ENCODE measurements at regions not wholly inside any gene's neighbourhood (a gene's known extent, or its start where the extent isn't known, plus 50 kb on each side); places are given as distances from the start of the nearest gene placed in this dataset.

GRCh38 chr4:66045913-66046312, 375.6 kb upstream of the EPHA5 start:
- Histone ChIP-seq H4K20me1 (ENCODE audit: insufficient read depth, low read length) (no peaks in the 10 kb centered on the region), H2AFZ (ENCODE audit: low read length) (no peak overlapping the region), H3K36me3 (replicated peaks in 1 of 2; ENCODE audit: control insufficient read depth in 1 of 2, insufficient read depth in 2 of 2, low read length in 2 of 2) (no peaks in the 10 kb centered on the region), H3K27me3 (ENCODE audit: control insufficient read depth in 1 of 2, insufficient read depth in 2 of 2, low read length in 2 of 2) (no peaks in the 10 kb centered on the region), H3K79me2 (ENCODE audit: insufficient read depth, low read length) (no peaks in the 10 kb centered on the region), H3K27ac (ENCODE audit: extremely low read length, insufficient read depth, low read length) (no peak overlapping the region), H3K4me1 (ENCODE audit: insufficient read depth, low read length) (no peaks in the 10 kb centered on the region), H3K9ac (ENCODE audit: insufficient read depth, low read depth, low read length) (no peak overlapping the region), H3K9me3 (ENCODE audit: low read length) (no peaks in the 10 kb centered on the region), H3K4me2 (ENCODE audit: low read depth, low read length) (no peak overlapping the region), H3K4me3 (replicated peaks in 1 of 3; ENCODE audit: insufficient read depth in 1 of 3, low read depth in 2 of 3, low read length in 3 of 3) (no peak overlapping the region)
- ATAC-seq (no peak), FAIRE-seq (no peak), DNase-seq (ENCODE audit: low spot score) (no peak)
- no TSS peak for BruUV-seq (replicated peaks)
- in situ Hi-C loops (cut with HindIII; ENCODE audit: extremely low pct_ligation_motif_present, low pct_unique_long_range_greater_than_20kb) (no loop called here), intact Hi-C loops (cut with micrococcal nuclease; ENCODE audit: unreplicated experiment) (no loop called here)
- no peak for TF ChIP-seq KMT2B (CRISPR knock-in tag; IDR thresholded peaks at IDR 0.05)
- WGBS (ENCODE audit: low lambda C conversion rate) = 57% methylated on average over 4 of the region's 4 CpGs
- ChIA-PET POLR2A (no interaction called here), CTCF (ENCODE audit: low intra/inter-chr PET ratio, low total read pairs) (no interaction called here)

GRCh38 chr4:66035701-66036100, 365.4 kb upstream of the EPHA5 start:
- TF ChIP-seq TRIM22 (IDR thresholded peaks at IDR 0.05) = no peak
- no peak for TF ChIP-seq ZNF781 (CRISPR knock-in tag; IDR thresholded peaks at IDR 0.05; ENCODE audit: borderline replicate concordance, not compliant biosample characterization)
- DNase-seq (ENCODE audit: low spot score) = no peak
- no TSS peak for BruUV-seq (replicated peaks)
- no peak for FAIRE-seq
- Histone ChIP-seq H3K9ac (ENCODE audit: insufficient read depth, low read depth, low read length) (no peak overlapping the region), H3K27me3 (ENCODE audit: control insufficient read depth in 1 of 2, insufficient read depth in 2 of 2, low read length in 2 of 2) (no peaks in the 10 kb centered on the region), H2AFZ (ENCODE audit: low read length) (no peak overlapping the region), H3K4me3 (replicated peaks in 1 of 3; ENCODE audit: insufficient read depth in 1 of 3, low read depth in 2 of 3, low read length in 3 of 3) (no peak overlapping the region), H3K4me1 (ENCODE audit: insufficient read depth, low read length) (no peaks in the 10 kb centered on the region), H4K20me1 (ENCODE audit: insufficient read depth, low read length) (no peaks in the 10 kb centered on the region), H3K9me3 (ENCODE audit: low read length) (no peaks in the 10 kb centered on the region), H3K79me2 (ENCODE audit: insufficient read depth, low read length) (no peaks in the 10 kb centered on the region), H3K36me3 (replicated peaks in 1 of 2; ENCODE audit: control insufficient read depth in 1 of 2, insufficient read depth in 2 of 2, low read length in 2 of 2) (no peaks in the 10 kb centered on the region), H3K4me2 (ENCODE audit: low read depth, low read length) (no peak overlapping the region), H3K27ac (ENCODE audit: extremely low read length, insufficient read depth, low read length) (no peak overlapping the region)
- in situ Hi-C loops (cut with HindIII; ENCODE audit: extremely low pct_ligation_motif_present, low pct_unique_long_range_greater_than_20kb) (no loop called here), intact Hi-C loops (cut with micrococcal nuclease; ENCODE audit: unreplicated experiment) (no loop called here)
- CTCF ChIA-PET (ENCODE audit: low intra/inter-chr PET ratio, low total read pairs) = no interaction called here
- POLR2A ChIA-PET = no interaction called here
- 61% methylated on average over 2 of the region's 2 CpGs for WGBS (ENCODE audit: low lambda C conversion rate)
- ATAC-seq = no peak

Data from HepG2 (cell line).